ENCODE measurements at regions not wholly inside any gene's neighbourhood (a gene's known extent, or its start where the extent isn't known, plus 50 kb on each side); places are given as distances from the start of the nearest gene placed in this dataset.

DNA sequence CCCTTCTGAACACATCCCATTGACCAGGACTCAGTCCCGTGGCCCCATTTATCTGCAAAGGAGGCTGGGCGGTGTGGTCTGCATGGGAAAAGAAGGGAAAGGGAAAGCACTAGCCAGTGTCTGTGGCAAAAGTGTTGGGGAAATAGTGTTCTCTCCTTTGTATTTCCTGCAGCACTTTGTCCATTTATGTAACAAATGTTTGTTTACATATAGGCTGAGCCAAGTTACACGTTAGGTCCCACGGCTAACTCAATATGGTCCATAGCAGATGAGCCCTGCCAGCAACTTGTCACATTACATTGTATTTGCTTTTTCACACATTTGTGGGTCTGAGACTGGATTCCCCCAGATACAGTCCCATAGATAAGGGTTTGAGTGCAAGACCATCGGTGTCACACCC lies 260.5 kb downstream of the MSX2 start:
- DNase-seq (ENCODE audit: low read depth), result no peak
- H3K4me3 ChIP-seq (ENCODE audit: low read depth, low read length), result no peak overlapping the region
- TF ChIP-seq, protein P1, sequence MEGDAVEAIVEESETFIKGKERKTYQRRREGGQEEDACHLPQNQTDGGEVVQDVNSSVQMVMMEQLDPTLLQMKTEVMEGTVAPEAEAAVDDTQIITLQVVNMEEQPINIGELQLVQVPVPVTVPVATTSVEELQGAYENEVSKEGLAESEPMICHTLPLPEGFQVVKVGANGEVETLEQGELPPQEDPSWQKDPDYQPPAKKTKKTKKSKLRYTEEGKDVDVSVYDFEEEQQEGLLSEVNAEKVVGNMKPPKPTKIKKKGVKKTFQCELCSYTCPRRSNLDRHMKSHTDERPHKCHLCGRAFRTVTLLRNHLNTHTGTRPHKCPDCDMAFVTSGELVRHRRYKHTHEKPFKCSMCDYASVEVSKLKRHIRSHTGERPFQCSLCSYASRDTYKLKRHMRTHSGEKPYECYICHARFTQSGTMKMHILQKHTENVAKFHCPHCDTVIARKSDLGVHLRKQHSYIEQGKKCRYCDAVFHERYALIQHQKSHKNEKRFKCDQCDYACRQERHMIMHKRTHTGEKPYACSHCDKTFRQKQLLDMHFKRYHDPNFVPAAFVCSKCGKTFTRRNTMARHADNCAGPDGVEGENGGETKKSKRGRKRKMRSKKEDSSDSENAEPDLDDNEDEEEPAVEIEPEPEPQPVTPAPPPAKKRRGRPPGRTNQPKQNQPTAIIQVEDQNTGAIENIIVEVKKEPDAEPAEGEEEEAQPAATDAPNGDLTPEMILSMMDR (IDR thresholded peaks at IDR 0.05; ENCODE audit: low read depth, low read length, missing control alignments), result no peak

DNA sequence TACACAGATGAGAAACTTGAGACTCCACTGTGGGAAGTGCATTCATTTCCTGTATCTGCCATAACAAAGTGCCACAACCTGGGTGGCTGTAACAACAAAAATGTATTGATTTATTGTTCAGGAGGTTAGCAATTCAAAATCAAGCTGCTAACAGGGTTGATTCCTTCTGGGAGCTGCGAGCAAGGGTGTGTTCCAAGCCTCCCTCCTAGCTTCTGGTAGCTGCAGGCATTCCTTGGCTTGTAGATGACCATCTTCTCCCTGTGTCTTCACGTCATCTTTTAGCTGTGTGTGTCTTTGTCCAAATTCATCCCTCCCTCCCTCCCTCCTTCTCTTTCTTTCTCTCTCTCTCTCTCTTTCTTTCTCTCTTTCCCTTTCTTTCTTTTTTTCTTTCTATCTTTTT lies 258.1 kb downstream of the MSX2 start:
- TF ChIP-seq, protein P1 (IDR thresholded peaks at IDR 0.05; ENCODE audit: low read depth, low read length, missing control alignments), result no peak
- H3K4me3 ChIP-seq (ENCODE audit: low read depth, low read length), result no peak overlapping the region
- DNase-seq (ENCODE audit: low read depth), result no peak

DNA sequence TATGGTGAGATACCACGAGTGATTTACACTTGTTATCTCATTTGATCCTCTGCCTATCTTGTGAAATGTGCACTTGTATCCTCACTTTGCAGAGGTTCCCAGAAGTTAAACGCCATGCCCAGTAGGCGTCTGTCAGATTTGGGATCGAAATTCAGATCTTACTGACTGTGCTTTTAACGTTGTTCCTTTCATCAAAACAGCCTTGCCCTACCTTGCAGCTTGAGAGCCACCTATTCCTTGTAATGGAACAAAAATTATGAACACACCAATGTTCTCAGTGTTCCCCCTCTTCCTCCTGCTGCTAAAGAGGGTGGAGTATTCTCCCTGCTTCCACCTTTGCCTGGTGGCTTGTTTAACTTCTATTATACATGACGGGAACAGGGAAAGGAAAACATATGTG lies 257.0 kb downstream of the MSX2 start:
- no peak overlapping the region for H3K4me3 ChIP-seq (ENCODE audit: low read depth, low read length)
- TF ChIP-seq, protein P1 (IDR thresholded peaks at IDR 0.05; ENCODE audit: low read depth, low read length, missing control alignments), result no peak
- DNase-seq (ENCODE audit: low read depth), result no peak

DNA sequence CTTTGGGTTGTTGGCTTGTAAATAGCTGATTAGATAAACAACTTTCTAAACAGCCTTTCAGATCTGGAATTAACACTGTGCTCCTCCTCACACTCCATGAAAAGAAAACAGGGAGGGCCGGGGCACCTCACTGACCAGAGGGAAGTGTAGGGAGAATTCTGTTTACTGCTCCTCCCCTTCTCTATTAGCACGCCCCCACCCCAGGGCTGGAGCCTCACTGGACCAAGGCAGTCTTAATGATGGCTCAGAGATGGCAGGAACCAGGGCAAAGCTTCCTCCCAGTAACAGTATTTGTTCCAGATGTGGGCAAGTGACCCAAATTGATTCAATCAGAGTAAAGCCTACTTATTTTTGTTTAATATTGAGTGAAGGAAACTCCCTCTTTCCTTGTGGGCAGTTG lies 256.6 kb downstream of the MSX2 start:
- TF ChIP-seq, protein P1 (IDR thresholded peaks at IDR 0.05; ENCODE audit: low read depth, low read length, missing control alignments), result no peak
- no peak overlapping the region for H3K4me3 ChIP-seq (ENCODE audit: low read depth, low read length)
- DNase-seq (ENCODE audit: low read depth), result no peak

DNA sequence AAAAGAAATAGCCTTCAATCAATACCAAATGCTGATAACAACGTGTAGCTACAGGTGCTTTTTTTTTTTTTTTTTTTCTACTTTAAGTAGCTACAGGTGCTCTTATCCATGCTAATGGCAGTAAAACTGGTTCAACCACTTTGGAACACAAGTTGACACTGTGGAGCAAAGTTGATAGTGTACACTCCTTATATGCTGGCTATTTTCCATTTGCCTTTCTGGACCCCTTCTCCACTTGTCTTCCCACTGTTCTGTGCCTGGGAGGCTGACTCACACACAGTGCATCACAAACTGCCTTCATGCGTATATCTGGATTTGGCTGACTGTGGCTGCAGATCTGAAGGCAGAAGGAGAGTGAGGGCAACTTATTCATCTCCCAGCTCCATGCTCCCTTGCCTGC lies 247.9 kb downstream of the MSX2 start:
- H3K4me3 ChIP-seq (ENCODE audit: low read depth, low read length), result no peak overlapping the region
- TF ChIP-seq, protein P1 (IDR thresholded peaks at IDR 0.05; ENCODE audit: low read depth, low read length, missing control alignments), result no peak
- no peak for DNase-seq (ENCODE audit: low read depth)

- TF ChIP-seq, protein P1 (IDR thresholded peaks at IDR 0.05; ENCODE audit: low read depth, low read length, missing control alignments), result no peak
- no peak overlapping the region for H3K4me3 ChIP-seq (ENCODE audit: low read depth, low read length)
- DNase-seq (ENCODE audit: low read depth), result no peak
Observed at GRCh38 chr5:174971210-174971609, 246.8 kb downstream of the MSX2 start.

DNA sequence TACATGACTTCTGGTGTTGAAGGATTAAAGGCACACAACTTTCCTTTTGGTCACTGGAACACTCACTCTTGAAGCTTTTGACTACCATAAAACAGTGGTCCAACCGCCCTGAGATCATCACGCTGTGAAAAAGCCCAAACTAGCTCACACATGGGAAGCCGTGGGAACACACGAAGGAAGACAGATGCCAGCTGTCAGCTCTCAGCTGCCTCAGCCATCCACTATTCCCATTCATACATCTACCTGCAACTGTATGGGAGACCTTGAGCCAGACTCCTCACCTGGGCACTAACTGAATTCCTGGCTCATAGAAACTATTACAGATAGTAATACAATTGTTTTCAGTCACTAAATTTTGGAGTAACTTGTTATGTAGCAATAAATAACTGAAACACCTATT lies 246.1 kb downstream of the MSX2 start:
- TF ChIP-seq, protein P1 (IDR thresholded peaks at IDR 0.05; ENCODE audit: low read depth, low read length, missing control alignments), result no peak
- no peak for DNase-seq (ENCODE audit: low read depth)

More for the DNA sequence above, 246.1 kb downstream of the MSX2 start:
- H3K4me3 ChIP-seq (ENCODE audit: low read depth, low read length), result no peak overlapping the region

All from GM12864 (cell line).